Mammary epithelial cell (primary cell): ENCODE measurements at regions not wholly inside any gene's neighbourhood (a gene's known extent, or its start where the extent isn't known, plus 50 kb on each side); places are given as distances from the start of the nearest gene placed in this dataset.

Source experiments
- EZH2 ChIP-seq: IDR thresholded peaks from 2 replicates; pipeline ENCODE4 v1.6.1; 2012; ENCODE audit warnings: low read length, inconsistent platforms, borderline replicate concordance
- TF ChIP-seq, protein P1 (sequence below), 2 donors: IDR thresholded peaks in 1 of 2; conservative IDR thresholded peaks in 1 of 2; 2 replicates each; pipeline ENCODE4 v1.5.1; 2011 to 2012; ENCODE audit warnings: inconsistent platforms in 2 of 2, low read length in 2 of 2, mild to moderate bottlenecking in 2 of 2, control low read depth in 1 of 2, low read depth in 1 of 2; ENCODE audit not compliant: insufficient read depth in 1 of 2; ENCODE audit errors: extremely low read depth in 1 of 2

DNA sequence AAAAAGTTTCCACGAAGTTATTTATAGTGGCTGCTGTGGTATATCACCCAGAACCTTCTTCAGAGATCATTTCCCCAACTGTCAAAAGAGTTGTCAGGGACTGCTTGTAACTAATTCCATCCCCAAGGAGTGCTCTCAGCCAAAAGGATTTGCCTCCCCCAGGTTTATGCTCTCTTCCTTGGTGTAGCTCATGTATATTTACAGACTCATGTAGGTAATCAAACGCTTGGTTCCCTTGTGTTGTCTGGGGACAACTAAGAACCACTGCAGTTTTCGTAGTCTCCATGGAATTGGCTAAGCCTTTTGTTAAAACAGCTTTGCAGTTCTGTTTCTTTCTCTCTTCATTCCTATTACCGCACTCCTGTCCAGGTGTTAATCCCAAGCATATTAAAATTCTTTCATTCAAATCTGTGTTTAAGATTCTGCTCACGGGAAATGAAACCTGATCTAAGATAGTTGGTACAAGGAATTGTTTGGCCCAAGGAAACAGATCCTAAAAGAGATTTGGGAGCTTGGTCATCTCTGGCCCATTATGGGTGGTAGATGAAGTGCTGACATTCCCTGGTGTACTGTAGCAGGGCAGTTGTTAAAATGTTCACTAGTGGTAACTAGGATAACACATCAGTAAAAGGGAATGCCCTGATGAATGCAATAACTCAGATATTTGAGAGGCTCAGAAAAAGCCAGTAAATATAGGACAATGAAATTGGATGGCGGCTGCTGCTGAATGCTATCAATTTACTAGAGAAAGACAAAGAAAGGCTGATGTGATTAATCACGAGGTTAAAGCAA lies 361.3 kb upstream of the GBE1 start:
- TF ChIP-seq, protein P1, sequence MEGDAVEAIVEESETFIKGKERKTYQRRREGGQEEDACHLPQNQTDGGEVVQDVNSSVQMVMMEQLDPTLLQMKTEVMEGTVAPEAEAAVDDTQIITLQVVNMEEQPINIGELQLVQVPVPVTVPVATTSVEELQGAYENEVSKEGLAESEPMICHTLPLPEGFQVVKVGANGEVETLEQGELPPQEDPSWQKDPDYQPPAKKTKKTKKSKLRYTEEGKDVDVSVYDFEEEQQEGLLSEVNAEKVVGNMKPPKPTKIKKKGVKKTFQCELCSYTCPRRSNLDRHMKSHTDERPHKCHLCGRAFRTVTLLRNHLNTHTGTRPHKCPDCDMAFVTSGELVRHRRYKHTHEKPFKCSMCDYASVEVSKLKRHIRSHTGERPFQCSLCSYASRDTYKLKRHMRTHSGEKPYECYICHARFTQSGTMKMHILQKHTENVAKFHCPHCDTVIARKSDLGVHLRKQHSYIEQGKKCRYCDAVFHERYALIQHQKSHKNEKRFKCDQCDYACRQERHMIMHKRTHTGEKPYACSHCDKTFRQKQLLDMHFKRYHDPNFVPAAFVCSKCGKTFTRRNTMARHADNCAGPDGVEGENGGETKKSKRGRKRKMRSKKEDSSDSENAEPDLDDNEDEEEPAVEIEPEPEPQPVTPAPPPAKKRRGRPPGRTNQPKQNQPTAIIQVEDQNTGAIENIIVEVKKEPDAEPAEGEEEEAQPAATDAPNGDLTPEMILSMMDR (conservative IDR thresholded peaks at IDR 0.05 in 1 of 2, IDR thresholded peaks at IDR 0.05 in 1 of 2; ENCODE audit: extremely low read depth in 1 of 2, insufficient read depth in 1 of 2, low read depth in 1 of 2, low read length in 2 of 2), result no peak
- no peak for TF ChIP-seq EZH2
